ENCODE measurements at regions not wholly inside any gene's neighbourhood (a gene's known extent, or its start where the extent isn't known, plus 50 kb on each side); places are given as distances from the start of the nearest gene placed in this dataset.

DNA sequence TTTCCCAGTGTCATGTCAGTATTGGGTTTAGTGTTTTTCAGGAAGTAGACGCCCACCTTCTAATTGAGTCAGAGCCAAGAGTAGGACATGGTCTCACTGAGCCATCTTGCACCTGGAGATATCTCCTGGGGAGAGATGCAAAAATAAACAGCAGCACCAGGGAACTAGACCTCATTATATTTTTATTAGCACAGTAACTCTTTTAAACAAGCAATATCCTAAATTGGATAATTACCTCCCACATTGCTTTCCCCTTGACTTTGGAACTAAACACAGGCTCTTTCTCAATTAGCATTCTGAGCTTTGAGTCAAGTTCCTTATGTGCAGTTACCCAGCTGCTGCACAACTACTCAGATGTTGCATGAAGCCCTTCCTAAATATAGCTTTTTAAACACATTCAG lies 175.4 kb downstream of the IBTK start:
- TF ChIP-seq, protein P1, sequence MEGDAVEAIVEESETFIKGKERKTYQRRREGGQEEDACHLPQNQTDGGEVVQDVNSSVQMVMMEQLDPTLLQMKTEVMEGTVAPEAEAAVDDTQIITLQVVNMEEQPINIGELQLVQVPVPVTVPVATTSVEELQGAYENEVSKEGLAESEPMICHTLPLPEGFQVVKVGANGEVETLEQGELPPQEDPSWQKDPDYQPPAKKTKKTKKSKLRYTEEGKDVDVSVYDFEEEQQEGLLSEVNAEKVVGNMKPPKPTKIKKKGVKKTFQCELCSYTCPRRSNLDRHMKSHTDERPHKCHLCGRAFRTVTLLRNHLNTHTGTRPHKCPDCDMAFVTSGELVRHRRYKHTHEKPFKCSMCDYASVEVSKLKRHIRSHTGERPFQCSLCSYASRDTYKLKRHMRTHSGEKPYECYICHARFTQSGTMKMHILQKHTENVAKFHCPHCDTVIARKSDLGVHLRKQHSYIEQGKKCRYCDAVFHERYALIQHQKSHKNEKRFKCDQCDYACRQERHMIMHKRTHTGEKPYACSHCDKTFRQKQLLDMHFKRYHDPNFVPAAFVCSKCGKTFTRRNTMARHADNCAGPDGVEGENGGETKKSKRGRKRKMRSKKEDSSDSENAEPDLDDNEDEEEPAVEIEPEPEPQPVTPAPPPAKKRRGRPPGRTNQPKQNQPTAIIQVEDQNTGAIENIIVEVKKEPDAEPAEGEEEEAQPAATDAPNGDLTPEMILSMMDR (IDR thresholded peaks at IDR 0.05): no peak
- no peak for TF ChIP-seq POLR2A (IDR thresholded peaks at IDR 0.05)

All from prostate gland (tissue), 2 donors.